Gastrocnemius medialis (tissue), 4 donors: ENCODE measurements at regions not wholly inside any gene's neighbourhood (a gene's known extent, or its start where the extent isn't known, plus 50 kb on each side); places are given as distances from the start of the nearest gene placed in this dataset.

Experiments
- CTCF ChIP-seq, 5 experiments: fragments of 450-650 bp in 3 of 5; fragments of 200-600 bp in 2 of 5; sonication (generic) in 2 of 5; IDR thresholded peaks in 4 of 5; conservative IDR thresholded peaks in 1 of 5; 1 replicate in 4 of 5; 2 replicates in 1 of 5; pipeline ENCODE4 v1.5.1; 2016 to 2019; ENCODE audit warnings: antibody characterized with exemption in 5 of 5, mild to moderate bottlenecking in 3 of 5, moderate library complexity in 3 of 5
- POLR2A ChIP-seq, 2 donors: fragments of 450-650 bp; IDR thresholded peaks; one replicate each; pipeline ENCODE4 v1.6.1; 2017; ENCODE audit warnings: antibody characterized with exemption in 2 of 2, mild to moderate bottlenecking in 2 of 2, moderate library complexity in 2 of 2

GRCh38 chr12:90030726-90031125 lies 322.1 kb upstream of the ATP2B1 start:
- TF ChIP-seq POLR2A (IDR thresholded peaks at IDR 0.05) (no peak), CTCF (IDR thresholded peaks at IDR 0.05 in 4 of 5, conservative IDR thresholded peaks at IDR 0.05 in 1 of 5) (no peak)
